Activated B cell treated with CpG ODN at 0.5 μM for 24 hours (primary cell): ENCODE measurements at regions not wholly inside any gene's neighbourhood (a gene's known extent, or its start where the extent isn't known, plus 50 kb on each side); places are given as distances from the start of the nearest gene placed in this dataset.
"Not testable (repeated sequence)": the region's sequence is repeated elsewhere in the genome, so short reads cannot be mapped to it uniquely, and the experiment has no call there.

Source experiments
- ATAC-seq: fragments of 200-7000 bp; cut with Tn5 transposase; one replicate; pipeline ENCODE4 v1.10.0; 2021; ENCODE audit warnings: low read depth, mild to moderate bottlenecking, moderate library complexity
- CTCF ChIA-PET: fragments of 350-600 bp; sonication (Branson Sonifier 250); formaldehyde crosslinking; loops from one replicate; lab custom pipeline; 2021; ENCODE audit warnings: antibody characterized with exemption; lab: Charles Lee
- POLR2A ChIA-PET: fragments of 350-600 bp; sonication (Branson Sonifier 250); formaldehyde crosslinking; loops from one replicate; lab custom pipeline; 2021; ENCODE audit warnings: antibody characterized with exemption; lab: Charles Lee
- DNase-seq: peaks from one replicate; pipeline ENCODE4 v3.0.0; 2022
- H3K27ac Mint-ChIP-seq: one replicate; pipeline ENCODE4 v1.8.0; 2020; ENCODE audit warnings: mixed read lengths
- H3K27me3 Mint-ChIP-seq: one replicate; pipeline ENCODE4 v1.8.0; 2021; ENCODE audit warnings: mixed read lengths
- H3K36me3 Mint-ChIP-seq: one replicate; pipeline ENCODE4 v1.8.0; 2021; ENCODE audit warnings: low read depth, mixed read lengths
- H3K4me1 Mint-ChIP-seq: one replicate; pipeline ENCODE4 v1.8.0; 2021; ENCODE audit warnings: mixed read lengths
- H3K4me3 Mint-ChIP-seq: one replicate; pipeline ENCODE4 v1.8.0; 2020; ENCODE audit warnings: mild to moderate bottlenecking, mixed read lengths
- H3K9me3 Mint-ChIP-seq: one replicate; pipeline ENCODE4 v1.8.0; 2020; ENCODE audit warnings: mixed read lengths
- CTCF ChIP-seq: fragments of 200-600 bp; IDR thresholded peaks from one replicate; pipeline ENCODE4 v1.8.0; 2022; ENCODE audit warnings: antibody characterized with exemption, mild to moderate bottlenecking
- intact Hi-C: fragments of 100-400 bp; cut with micrococcal nuclease; formaldehyde crosslinking; loops from one replicate; pipeline ENCODE4 v1.15.1; 2024

GRCh38 chr4:163732473-163732872 lies 238.0 kb downstream of the TMA16 start:
- Mint-ChIP-seq H3K27ac (no peak overlapping the region), H3K4me1 (no peaks in the 10 kb centered on the region), H3K4me3 (no peak overlapping the region), H3K36me3 (no peaks in the 10 kb centered on the region), H3K27me3 (peaks cover 16% of the 10 kb centered on the region), H3K9me3 (peaks cover 11% of the 10 kb centered on the region)
- ChIA-PET POLR2A (no interaction called here), CTCF (no interaction called here)
- intact Hi-C loops = no loop called here
- no peak for DNase-seq
- TF ChIP-seq CTCF = no peak
- no peak for ATAC-seq

GRCh38 chr4:163736876-163737275 lies 242.4 kb downstream of the TMA16 start:
- Mint-ChIP-seq H3K27me3 (no peaks in the 10 kb centered on the region), H3K9me3 (peaks cover 6% of the 10 kb centered on the region), H3K27ac (no peak overlapping the region), H3K4me3 (no peak overlapping the region), H3K36me3 (no peaks in the 10 kb centered on the region), H3K4me1 (no peaks in the 10 kb centered on the region)
- ChIA-PET POLR2A (no interaction called here), CTCF (interaction anchor here (0.9 kb wide), 1 partner anchor 10 kb away, joined by 3 read pairs; no protein-coding TSS in a partner anchor)
- DNase-seq (no peak), ATAC-seq (no peak)
- TF ChIP-seq CTCF = no peak
- intact Hi-C loops = no loop called here

- CTCF ChIA-PET, H3K4me3 Mint-ChIP-seq, intact Hi-C loops, ATAC-seq, POLR2A ChIA-PET, H3K36me3 Mint-ChIP-seq, H3K9me3 Mint-ChIP-seq, DNase-seq, H3K27me3 Mint-ChIP-seq, H3K4me1 Mint-ChIP-seq, H3K27ac Mint-ChIP-seq: not testable (repeated sequence)
These were observed 243.4 kb downstream of the TMA16 start for GRCh38 chr4:163737846-163738245.

GRCh38 chr4:163738521-163738920 lies 244.0 kb downstream of the TMA16 start:
- H3K36me3 Mint-ChIP-seq = no peaks in the 10 kb centered on the region
- no peak for DNase-seq
- no peaks in the 10 kb centered on the region for H3K27me3 Mint-ChIP-seq
- no peak overlapping the region for H3K27ac Mint-ChIP-seq
- H3K9me3 Mint-ChIP-seq = no peaks in the 10 kb centered on the region
- no peak for ATAC-seq
- intact Hi-C loops = no loop called here
- ChIA-PET CTCF (no interaction called here), POLR2A (no interaction called here)
- no peak for TF ChIP-seq CTCF
- H3K4me1 Mint-ChIP-seq = no peaks in the 10 kb centered on the region
- H3K4me3 Mint-ChIP-seq = no peak overlapping the region

- ATAC-seq (no peak), DNase-seq (no peak)
- Mint-ChIP-seq H3K36me3 (no peaks in the 10 kb centered on the region), H3K4me1 (peaks cover 4% of the 10 kb centered on the region), H3K9me3 (no peaks in the 10 kb centered on the region), H3K27ac (no peak overlapping the region), H3K4me3 (no peak overlapping the region), H3K27me3 (no peaks in the 10 kb centered on the region)
- TF ChIP-seq CTCF = no peak
- intact Hi-C loops = no loop called here
- ChIA-PET POLR2A (no interaction called here), CTCF (interaction anchor here (0.8 to 1.1 kb wide), 3 partner anchors 64 to 195 kb away, joined by 3 to 4 read pairs (median 3); no protein-coding TSS in a partner anchor)
These were observed 250.4 kb downstream of the TMA16 start for GRCh38 chr4:163744861-163745260.

GRCh38 chr4:163747293-163747692 lies 252.8 kb downstream of the TMA16 start:
- Mint-ChIP-seq H3K27me3 (no peaks in the 10 kb centered on the region), H3K27ac (no peak overlapping the region), H3K36me3 (no peaks in the 10 kb centered on the region), H3K9me3 (no peaks in the 10 kb centered on the region), H3K4me3 (no peak overlapping the region), H3K4me1 (peaks cover 4% of the 10 kb centered on the region)
- no peak for DNase-seq
- no peak for TF ChIP-seq CTCF
- intact Hi-C loops = no loop called here
- ChIA-PET POLR2A (no interaction called here), CTCF (interaction anchor here (0.7 to 1.2 kb wide), 4 partner anchors 8 to 208 kb away, joined by 3 to 4 read pairs (median 3); no protein-coding TSS in a partner anchor)
- no peak for ATAC-seq
